ENCODE measurements at regions not wholly inside any gene's neighbourhood (a gene's known extent, or its start where the extent isn't known, plus 50 kb on each side); places are given as distances from the start of the nearest gene placed in this dataset.

- H3K4me3 Mint-ChIP-seq, result no peak overlapping the region
- no peak for ATAC-seq (ENCODE audit: low read depth)
- no peaks in the 10 kb centered on the region for H3K27me3 Mint-ChIP-seq
- no peaks in the 10 kb centered on the region for H3K9me3 Mint-ChIP-seq
- DNase-seq (ENCODE audit: low spot score in 2 of 2), result no peak
- no peak overlapping the region for H3K27ac Mint-ChIP-seq
- no peaks in the 10 kb centered on the region for H3K36me3 Mint-ChIP-seq
- H3K4me1 Mint-ChIP-seq, result no peaks in the 10 kb centered on the region
Observed at GRCh38 chr9:81245254-81245956, 443.9 kb downstream of the TLE1 start.

- Mint-ChIP-seq H3K27me3 (no peaks in the 10 kb centered on the region), H3K9me3 (no peaks in the 10 kb centered on the region), H3K4me1 (no peaks in the 10 kb centered on the region), H3K27ac (no peak overlapping the region), H3K4me3 (no peak overlapping the region), H3K36me3 (no peaks in the 10 kb centered on the region)
- ATAC-seq (ENCODE audit: low read depth) (no peak), DNase-seq (ENCODE audit: low spot score in 2 of 2) (no peak)
Observed at GRCh38 chr9:81244631-81245030, 444.7 kb downstream of the TLE1 start.

GRCh38 chr9:81242866-81243265, 446.5 kb downstream of the TLE1 start:
- Mint-ChIP-seq H3K27ac (no peak overlapping the region), H3K4me1 (no peaks in the 10 kb centered on the region)
- ATAC-seq (ENCODE audit: low read depth), result no peak

GRCh38 chr9:81239388-81239787, 450.0 kb downstream of the TLE1 start:
- H3K27ac Mint-ChIP-seq, result no peak overlapping the region
- H3K9me3 Mint-ChIP-seq, result no peaks in the 10 kb centered on the region
- no peaks in the 10 kb centered on the region for H3K36me3 Mint-ChIP-seq
- no peaks in the 10 kb centered on the region for H3K27me3 Mint-ChIP-seq
- no peak for ATAC-seq (ENCODE audit: low read depth)
- H3K4me1 Mint-ChIP-seq, result no peaks in the 10 kb centered on the region
- no peak for DNase-seq (ENCODE audit: low spot score in 2 of 2)
- H3K4me3 Mint-ChIP-seq, result no peak overlapping the region

More at GRCh38 chr9:81242866-81243265, 446.5 kb downstream of the TLE1 start:
- Mint-ChIP-seq H3K9me3 (no peaks in the 10 kb centered on the region), H3K36me3 (no peaks in the 10 kb centered on the region), H3K27me3 (no peaks in the 10 kb centered on the region), H3K4me3 (no peak overlapping the region)
- DNase-seq (ENCODE audit: low spot score in 2 of 2), result no peak

- Mint-ChIP-seq H3K9me3 (no peaks in the 10 kb centered on the region), H3K4me3 (no peak overlapping the region)
- ATAC-seq (ENCODE audit: low read depth), result no peak
Observed at GRCh38 chr9:81237565-81238231, 451.6 kb downstream of the TLE1 start.

GRCh38 chr9:81234924-81235610, 454.3 kb downstream of the TLE1 start:
- Mint-ChIP-seq H3K36me3 (no peaks in the 10 kb centered on the region), H3K27me3 (no peaks in the 10 kb centered on the region)

More at GRCh38 chr9:81237565-81238231, 451.6 kb downstream of the TLE1 start:
- H3K27ac Mint-ChIP-seq, result no peak overlapping the region
- H3K4me1 Mint-ChIP-seq, result no peaks in the 10 kb centered on the region
- H3K36me3 Mint-ChIP-seq, result no peaks in the 10 kb centered on the region
- no peak for DNase-seq (ENCODE audit: low spot score in 2 of 2)
- H3K27me3 Mint-ChIP-seq, result no peaks in the 10 kb centered on the region

GRCh38 chr9:81231011-81231410, 458.3 kb downstream of the TLE1 start:
- Mint-ChIP-seq H3K4me3 (no peak overlapping the region), H3K4me1 (no peaks in the 10 kb centered on the region), H3K27ac (no peak overlapping the region), H3K27me3 (no peaks in the 10 kb centered on the region), H3K36me3 (no peaks in the 10 kb centered on the region), H3K9me3 (no peaks in the 10 kb centered on the region)
- DNase-seq (ENCODE audit: low spot score in 2 of 2) (no peak), ATAC-seq (ENCODE audit: low read depth) (no peak)

More at GRCh38 chr9:81234924-81235610, 454.3 kb downstream of the TLE1 start:
- no peak for DNase-seq (ENCODE audit: low spot score in 2 of 2)
- Mint-ChIP-seq H3K4me1 (no peaks in the 10 kb centered on the region), H3K9me3 (no peaks in the 10 kb centered on the region), H3K27ac (no peak overlapping the region), H3K4me3 (no peak overlapping the region)
- ATAC-seq (ENCODE audit: low read depth), result no peak

- no peaks in the 10 kb centered on the region for H3K27me3 Mint-ChIP-seq
- H3K36me3 Mint-ChIP-seq, result no peaks in the 10 kb centered on the region
- DNase-seq (ENCODE audit: low spot score in 2 of 2) (no peak), ATAC-seq (ENCODE audit: low read depth) (no peak)
- no peak overlapping the region for H3K27ac Mint-ChIP-seq
- no peak overlapping the region for H3K4me3 Mint-ChIP-seq
- H3K9me3 Mint-ChIP-seq, result no peaks in the 10 kb centered on the region
- peaks cover 8% of the 10 kb centered on the region for H3K4me1 Mint-ChIP-seq
Observed at GRCh38 chr9:81227507-81228245, 461.7 kb downstream of the TLE1 start.

- no peak overlapping the region for H3K4me3 Mint-ChIP-seq
- peaks cover 8% of the 10 kb centered on the region for H3K4me1 Mint-ChIP-seq
- no peak overlapping the region for H3K27ac Mint-ChIP-seq
- H3K36me3 Mint-ChIP-seq, result no peaks in the 10 kb centered on the region
- ATAC-seq (ENCODE audit: low read depth) (no peak), DNase-seq (ENCODE audit: low spot score in 2 of 2) (no peak)
- no peaks in the 10 kb centered on the region for H3K27me3 Mint-ChIP-seq
- H3K9me3 Mint-ChIP-seq, result no peaks in the 10 kb centered on the region
Observed at GRCh38 chr9:81225596-81225995, 463.8 kb downstream of the TLE1 start.

GRCh38 chr9:81224166-81225081, 464.9 kb downstream of the TLE1 start:
- no peak overlapping the region for H3K27ac Mint-ChIP-seq

GRCh38 chr9:81214975-81215374, 474.4 kb downstream of the TLE1 start:
- no peak overlapping the region for H3K4me3 Mint-ChIP-seq
- H3K9me3 Mint-ChIP-seq, result peaks cover 1% of the 10 kb centered on the region
- no peaks in the 10 kb centered on the region for H3K27me3 Mint-ChIP-seq
- no peaks in the 10 kb centered on the region for H3K36me3 Mint-ChIP-seq
- ATAC-seq (ENCODE audit: low read depth) (no peak), DNase-seq (ENCODE audit: low spot score in 2 of 2) (no peak)
- no peak overlapping the region for H3K27ac Mint-ChIP-seq
- H3K4me1 Mint-ChIP-seq, result no peaks in the 10 kb centered on the region

More at GRCh38 chr9:81224166-81225081, 464.9 kb downstream of the TLE1 start:
- H3K9me3 Mint-ChIP-seq, result no peaks in the 10 kb centered on the region
- DNase-seq (ENCODE audit: low spot score in 2 of 2) (no peak), ATAC-seq (ENCODE audit: low read depth) (no peak)
- peaks cover 8% of the 10 kb centered on the region for H3K4me1 Mint-ChIP-seq
- no peaks in the 10 kb centered on the region for H3K27me3 Mint-ChIP-seq
- no peaks in the 10 kb centered on the region for H3K36me3 Mint-ChIP-seq
- H3K4me3 Mint-ChIP-seq, result no peak overlapping the region

GRCh38 chr9:81213456-81213855, 475.9 kb downstream of the TLE1 start:
- H3K27me3 Mint-ChIP-seq, result no peaks in the 10 kb centered on the region
- no peaks in the 10 kb centered on the region for H3K36me3 Mint-ChIP-seq
- no peak overlapping the region for H3K27ac Mint-ChIP-seq
- peaks cover 1% of the 10 kb centered on the region for H3K9me3 Mint-ChIP-seq
- H3K4me3 Mint-ChIP-seq, result no peak overlapping the region
- H3K4me1 Mint-ChIP-seq, result no peaks in the 10 kb centered on the region
- DNase-seq (ENCODE audit: low spot score in 2 of 2) (no peak), ATAC-seq (ENCODE audit: low read depth) (no peak)

GRCh38 chr9:81211741-81212140, 477.6 kb downstream of the TLE1 start:
- no peaks in the 10 kb centered on the region for H3K9me3 Mint-ChIP-seq
- no peak for ATAC-seq (ENCODE audit: low read depth)

More at GRCh38 chr9:81211741-81212140, 477.6 kb downstream of the TLE1 start:
- no peak overlapping the region for H3K27ac Mint-ChIP-seq
- H3K36me3 Mint-ChIP-seq, result no peaks in the 10 kb centered on the region
- H3K27me3 Mint-ChIP-seq, result no peaks in the 10 kb centered on the region
- no peaks in the 10 kb centered on the region for H3K4me1 Mint-ChIP-seq
- DNase-seq (ENCODE audit: low spot score in 2 of 2), result no peak
- H3K4me3 Mint-ChIP-seq, result no peak overlapping the region

Measured in memory B cell (primary cell).